ENCODE measurements at regions not wholly inside any gene's neighbourhood (a gene's known extent, or its start where the extent isn't known, plus 50 kb on each side); places are given as distances from the start of the nearest gene placed in this dataset.

GRCh38 chr6:21648475-21649050 lies 55.0 kb downstream of the SOX4 start:
- DNase-seq: no peak

GRCh38 chr6:21653323-21653722 lies 59.8 kb downstream of the SOX4 start:
- Mint-ChIP-seq H3K27ac (no peak overlapping the region), H3K36me3 (no peaks in the 10 kb centered on the region), H3K4me1 (no peaks in the 10 kb centered on the region), H3K9me3 (ENCODE audit: low read depth) (no peaks in the 10 kb centered on the region), H3K4me3 (no peak overlapping the region), H3K27me3 (no peaks in the 10 kb centered on the region)
- CTCF ChIA-PET: no interaction called here
- DNase-seq (no peak), ATAC-seq (no peak)

More at GRCh38 chr6:21648475-21649050, 55.0 kb downstream of the SOX4 start:
- no peaks in the 10 kb centered on the region for H3K27me3 Mint-ChIP-seq
- H3K4me1 Mint-ChIP-seq: no peaks in the 10 kb centered on the region
- CTCF ChIA-PET: no interaction called here
- no peak overlapping the region for H3K4me3 Mint-ChIP-seq
- no peaks in the 10 kb centered on the region for H3K9me3 Mint-ChIP-seq (ENCODE audit: low read depth)
- ATAC-seq: no peak
- H3K36me3 Mint-ChIP-seq: no peaks in the 10 kb centered on the region
- H3K27ac Mint-ChIP-seq: no peak overlapping the region

GRCh38 chr6:21653905-21654304 lies 60.4 kb downstream of the SOX4 start:
- Mint-ChIP-seq H3K36me3 (no peaks in the 10 kb centered on the region), H3K4me3 (no peak overlapping the region), H3K27me3 (no peaks in the 10 kb centered on the region), H3K9me3 (ENCODE audit: low read depth) (no peaks in the 10 kb centered on the region), H3K4me1 (no peaks in the 10 kb centered on the region), H3K27ac (no peak overlapping the region)
- no peak for DNase-seq
- CTCF ChIA-PET: no interaction called here
- ATAC-seq: no peak

- H3K27me3 Mint-ChIP-seq: no peaks in the 10 kb centered on the region
- H3K4me3 Mint-ChIP-seq: no peak overlapping the region
- no peak for DNase-seq
- no peak for ATAC-seq
- no peak overlapping the region for H3K27ac Mint-ChIP-seq
- H3K4me1 Mint-ChIP-seq: no peaks in the 10 kb centered on the region
- no peaks in the 10 kb centered on the region for H3K36me3 Mint-ChIP-seq
- CTCF ChIA-PET: no interaction called here
- H3K9me3 Mint-ChIP-seq (ENCODE audit: low read depth): no peaks in the 10 kb centered on the region
Measured at GRCh38 chr6:21654361-21654760, 60.8 kb downstream of the SOX4 start.

GRCh38 chr6:21663966-21664313 lies 70.4 kb downstream of the SOX4 start:
- no peaks in the 10 kb centered on the region for H3K9me3 Mint-ChIP-seq (ENCODE audit: low read depth)
- ATAC-seq: no peak
- no peaks in the 10 kb centered on the region for H3K36me3 Mint-ChIP-seq
- H3K27me3 Mint-ChIP-seq: peaks cover 64% of the 10 kb centered on the region
- H3K27ac Mint-ChIP-seq: peak overlapping the region; percentile 26
- H3K4me1 Mint-ChIP-seq: peaks cover 9% of the 10 kb centered on the region
- CTCF ChIA-PET: no interaction called here
- H3K4me3 Mint-ChIP-seq: no peak overlapping the region
- DNase-seq: no peak

- CTCF ChIA-PET: no interaction called here
- Mint-ChIP-seq H3K4me3 (no peak overlapping the region), H3K4me1 (peaks cover 9% of the 10 kb centered on the region), H3K36me3 (no peaks in the 10 kb centered on the region), H3K27ac (no peak overlapping the region), H3K27me3 (peaks cover 68% of the 10 kb centered on the region), H3K9me3 (ENCODE audit: low read depth) (no peaks in the 10 kb centered on the region)
- no peak for ATAC-seq
- DNase-seq: no peak
Measured at GRCh38 chr6:21664314-21665109, 71.0 kb downstream of the SOX4 start.

- no peak for ATAC-seq
- H3K4me1 Mint-ChIP-seq: peaks cover 9% of the 10 kb centered on the region
- no peak overlapping the region for H3K27ac Mint-ChIP-seq
- no peak for DNase-seq
- H3K9me3 Mint-ChIP-seq (ENCODE audit: low read depth): no peaks in the 10 kb centered on the region
- CTCF ChIA-PET: no interaction called here
- no peak overlapping the region for H3K4me3 Mint-ChIP-seq
- no peaks in the 10 kb centered on the region for H3K36me3 Mint-ChIP-seq
- peaks cover 68% of the 10 kb centered on the region for H3K27me3 Mint-ChIP-seq
Measured at GRCh38 chr6:21665110-21665391, 71.5 kb downstream of the SOX4 start.

- Mint-ChIP-seq H3K27ac (no peak overlapping the region), H3K9me3 (ENCODE audit: low read depth) (no peaks in the 10 kb centered on the region), H3K4me3 (no peak overlapping the region), H3K36me3 (no peaks in the 10 kb centered on the region), H3K27me3 (peaks cover 68% of the 10 kb centered on the region), H3K4me1 (peaks cover 9% of the 10 kb centered on the region)
- DNase-seq (no peak), ATAC-seq (no peak)
- CTCF ChIA-PET: no interaction called here
Measured at GRCh38 chr6:21665392-21666200, 72.0 kb downstream of the SOX4 start.

GRCh38 chr6:21666201-21666691 lies 72.7 kb downstream of the SOX4 start:
- ATAC-seq: no peak

GRCh38 chr6:21666853-21667681 lies 73.5 kb downstream of the SOX4 start:
- H3K4me3 Mint-ChIP-seq: no peak overlapping the region
- CTCF ChIA-PET: no interaction called here
- H3K27me3 Mint-ChIP-seq: peaks cover 67% of the 10 kb centered on the region
- ATAC-seq (no peak), DNase-seq (no peak)
- no peak overlapping the region for H3K27ac Mint-ChIP-seq
- H3K4me1 Mint-ChIP-seq: peaks cover 9% of the 10 kb centered on the region
- H3K9me3 Mint-ChIP-seq (ENCODE audit: low read depth): no peaks in the 10 kb centered on the region
- H3K36me3 Mint-ChIP-seq: no peaks in the 10 kb centered on the region

More at GRCh38 chr6:21666201-21666691, 72.7 kb downstream of the SOX4 start:
- H3K27ac Mint-ChIP-seq: no peak overlapping the region
- no peak for DNase-seq
- H3K4me3 Mint-ChIP-seq: no peak overlapping the region
- H3K9me3 Mint-ChIP-seq (ENCODE audit: low read depth): no peaks in the 10 kb centered on the region
- H3K4me1 Mint-ChIP-seq: peaks cover 9% of the 10 kb centered on the region
- H3K36me3 Mint-ChIP-seq: no peaks in the 10 kb centered on the region
- peaks cover 68% of the 10 kb centered on the region for H3K27me3 Mint-ChIP-seq
- CTCF ChIA-PET: no interaction called here

GRCh38 chr6:21668795-21669194 lies 75.2 kb downstream of the SOX4 start:
- CTCF ChIA-PET: no interaction called here
- H3K4me3 Mint-ChIP-seq: no peak overlapping the region
- H3K27me3 Mint-ChIP-seq: peaks cover 52% of the 10 kb centered on the region
- H3K9me3 Mint-ChIP-seq (ENCODE audit: low read depth): no peaks in the 10 kb centered on the region
- no peak for DNase-seq
- no peak for ATAC-seq
- no peaks in the 10 kb centered on the region for H3K36me3 Mint-ChIP-seq
- H3K4me1 Mint-ChIP-seq: peaks cover 9% of the 10 kb centered on the region
- no peak overlapping the region for H3K27ac Mint-ChIP-seq

GRCh38 chr6:21676769-21677168 lies 83.2 kb downstream of the SOX4 start:
- H3K36me3 Mint-ChIP-seq: no peaks in the 10 kb centered on the region
- H3K9me3 Mint-ChIP-seq (ENCODE audit: low read depth): no peaks in the 10 kb centered on the region
- ATAC-seq (no peak), DNase-seq (no peak)
- no peak overlapping the region for H3K27ac Mint-ChIP-seq
- CTCF ChIA-PET: interaction anchor here (0.7 kb wide), 1 partner anchor 1996 kb away, joined by 3 read pairs; no protein-coding TSS in a partner anchor
- no peak overlapping the region for H3K4me3 Mint-ChIP-seq
- no peaks in the 10 kb centered on the region for H3K4me1 Mint-ChIP-seq
- H3K27me3 Mint-ChIP-seq: no peaks in the 10 kb centered on the region

GRCh38 chr6:21678990-21679389 lies 85.4 kb downstream of the SOX4 start:
- no peak for ATAC-seq
- Mint-ChIP-seq H3K9me3 (ENCODE audit: low read depth) (no peaks in the 10 kb centered on the region), H3K36me3 (no peaks in the 10 kb centered on the region), H3K27me3 (no peaks in the 10 kb centered on the region), H3K27ac (no peak overlapping the region), H3K4me1 (no peaks in the 10 kb centered on the region), H3K4me3 (no peak overlapping the region)
- CTCF ChIA-PET: no interaction called here
- no peak for DNase-seq

Data from activated CD8-positive, alpha-beta memory T cell treated with anti-CD3 and anti-CD28 coated beads, Interleukin-2, amount 10 ng/mL, durations not matched to agents 7 days and 5 days (primary cell).